ENCODE measurements at regions not wholly inside any gene's neighbourhood (a gene's known extent, or its start where the extent isn't known, plus 50 kb on each side); places are given as distances from the start of the nearest gene placed in this dataset.

DNA sequence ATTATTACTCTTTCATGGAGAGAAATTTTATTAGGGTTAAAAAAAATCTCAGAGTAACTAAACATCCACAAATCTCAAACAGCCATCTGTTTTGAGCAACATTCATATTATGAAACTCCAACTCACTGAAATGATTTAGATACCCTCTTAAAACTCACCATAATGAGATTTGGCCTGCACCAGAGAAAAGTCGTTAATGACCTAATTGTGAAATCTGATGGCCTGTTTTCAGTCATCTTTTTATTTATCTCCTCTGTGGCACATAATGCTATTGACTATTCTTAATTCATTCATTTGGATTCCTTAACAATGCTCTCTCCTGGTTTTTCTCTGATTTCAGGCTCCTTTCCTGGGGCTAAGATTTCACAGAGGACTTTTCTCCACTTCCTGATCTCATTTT is 192.7 kb downstream of the RNF144B start:
- 77% methylated on average over 1 of the region's 1 CpG for WGBS, 2 donors
- no peaks in the 10 kb centered on the region for H3K27me3 ChIP-seq
- H3K4me3 ChIP-seq = no peak overlapping the region
- no peaks in the 10 kb centered on the region for H3K36me3 ChIP-seq
- H3K27ac ChIP-seq = no peak overlapping the region
- DNase-seq = no peak
- H3K4me1 ChIP-seq = no peaks in the 10 kb centered on the region
- TF ChIP-seq EP300 (IDR thresholded peaks at IDR 0.05) = no peak
- no peak for TF ChIP-seq POLR2A (IDR thresholded peaks at IDR 0.05)
- TF ChIP-seq CTCF (IDR thresholded peaks at IDR 0.05) = no peak
- TF ChIP-seq POLR2AphosphoS5 (IDR thresholded peaks at IDR 0.05) = peak in 1 of 4 donors; percentile 8
- H3K9me3 ChIP-seq = no peaks in the 10 kb centered on the region
- intact Hi-C loops (cut with DNase I) = no loop called here

DNA sequence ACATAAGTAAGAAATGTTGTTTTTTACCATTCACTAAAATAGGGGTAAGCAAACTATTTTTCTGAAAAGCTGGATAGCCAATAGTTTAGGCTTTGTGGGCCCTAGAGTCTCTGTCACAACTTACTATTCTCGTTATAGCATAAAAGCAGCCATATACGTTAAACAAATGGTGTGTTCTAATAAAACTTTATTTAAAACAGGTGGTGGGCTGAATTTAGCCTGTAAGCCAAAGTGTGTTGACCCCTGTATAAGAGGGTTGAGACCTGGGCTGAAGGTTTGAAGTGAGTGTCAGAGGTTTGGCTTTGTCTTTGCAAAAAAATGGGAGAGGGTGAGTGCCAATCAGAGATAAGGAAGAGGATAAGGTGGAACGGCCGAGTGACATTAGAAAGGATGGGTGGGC is 197.2 kb downstream of the RNF144B start:
- H3K27ac ChIP-seq = no peak overlapping the region
- no peak overlapping the region for H3K4me3 ChIP-seq
- no peaks in the 10 kb centered on the region for H3K36me3 ChIP-seq
- H3K9me3 ChIP-seq = no peaks in the 10 kb centered on the region
- 83 to 85% methylated on average over 4 of the region's 4 CpGs for WGBS, 2 donors
- no peak for DNase-seq
- no peaks in the 10 kb centered on the region for H3K4me1 ChIP-seq
- intact Hi-C loops (cut with DNase I) = no loop called here
- H3K27me3 ChIP-seq = no peaks in the 10 kb centered on the region
- TF ChIP-seq EP300 (IDR thresholded peaks at IDR 0.05) (no peak), POLR2AphosphoS5 (IDR thresholded peaks at IDR 0.05) (no peak), POLR2A (IDR thresholded peaks at IDR 0.05) (no peak), CTCF (IDR thresholded peaks at IDR 0.05) (no peak)

DNA sequence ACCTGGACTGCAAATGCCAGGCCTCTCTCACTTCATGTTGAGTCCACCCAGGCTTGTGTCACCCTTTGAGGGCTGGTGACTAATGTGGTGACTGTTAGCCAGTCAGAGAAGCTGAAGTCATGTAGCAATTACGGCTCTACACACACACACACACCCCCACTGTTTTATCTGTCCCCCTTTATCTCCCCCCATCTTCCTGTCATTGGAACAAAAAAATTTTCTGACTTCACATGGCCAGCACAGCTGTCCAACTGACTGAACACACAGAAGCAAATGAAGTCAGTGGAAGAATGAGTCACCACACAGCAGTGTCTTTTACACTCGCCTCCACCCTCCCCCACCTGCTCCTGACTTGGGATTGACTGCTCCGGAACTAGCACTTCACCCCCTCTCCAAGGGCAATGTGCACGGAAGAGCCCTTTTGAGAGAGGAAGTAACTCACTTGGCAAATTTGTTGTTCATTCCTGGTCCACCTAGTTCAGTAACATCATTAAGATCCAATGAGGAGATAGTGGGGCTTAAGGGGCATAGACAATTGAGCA is 198.0 kb downstream of the RNF144B start:
- WGBS, 2 donors = 11 to 47% methylated on average over 4 of the region's 4 CpGs
- Histone ChIP-seq H3K27ac (no peak overlapping the region), H3K36me3 (no peaks in the 10 kb centered on the region), H3K4me1 (no peaks in the 10 kb centered on the region), H3K27me3 (no peaks in the 10 kb centered on the region), H3K9me3 (no peaks in the 10 kb centered on the region), H3K4me3 (no peak overlapping the region)
- DNase-seq = no peak
- TF ChIP-seq POLR2A (IDR thresholded peaks at IDR 0.05) (no peak), POLR2AphosphoS5 (IDR thresholded peaks at IDR 0.05) (no peak), EP300 (IDR thresholded peaks at IDR 0.05) (no peak), CTCF (IDR thresholded peaks at IDR 0.05) (no peak)
- intact Hi-C loops (cut with DNase I) = no loop called here

- TF ChIP-seq POLR2A (IDR thresholded peaks at IDR 0.05) (no peak), EP300 (IDR thresholded peaks at IDR 0.05) (no peak), POLR2AphosphoS5 (IDR thresholded peaks at IDR 0.05) (no peak), CTCF (IDR thresholded peaks at IDR 0.05) (no peak)
- H3K9me3 ChIP-seq = no peaks in the 10 kb centered on the region
- intact Hi-C loops (cut with DNase I) = no loop called here
- no peaks in the 10 kb centered on the region for H3K36me3 ChIP-seq
- DNase-seq = no peak
- no peaks in the 10 kb centered on the region for H3K27me3 ChIP-seq
- no peaks in the 10 kb centered on the region for H3K4me1 ChIP-seq
- no peak overlapping the region for H3K4me3 ChIP-seq
- WGBS, 2 donors = 91 to 93% methylated on average over 8 of the region's 8 CpGs
- H3K27ac ChIP-seq = no peak overlapping the region
Observed at GRCh38 chr6:18586133-18586532, 199.0 kb downstream of the RNF144B start.

Measured in sigmoid colon (tissue), 6 donors.